ENCODE measurements at regions not wholly inside any gene's neighbourhood (a gene's known extent, or its start where the extent isn't known, plus 50 kb on each side); places are given as distances from the start of the nearest gene placed in this dataset.
A peak's percentile ranks its signal among the peaks of the same experiment; 100 is the strongest.
"Not testable (repeated sequence)": the region's sequence is repeated elsewhere in the genome, so short reads cannot be mapped to it uniquely, and the experiment has no call there.

GRCh38 chr9:134562146-134562849, 79.3 kb upstream of the COL5A1 start:
- no peak for DNase-seq

- no peak for DNase-seq
Measured at GRCh38 chr9:134563397-134563796, 78.2 kb upstream of the COL5A1 start.

- DNase-seq: no peak
Measured at GRCh38 chr9:134564431-134565170, 77.0 kb upstream of the COL5A1 start.

- no peak for DNase-seq
Measured at GRCh38 chr9:134565316-134565915, 76.2 kb upstream of the COL5A1 start.

- DNase-seq: no peak
Measured at GRCh38 chr9:134566196-134566847, 75.3 kb upstream of the COL5A1 start.

GRCh38 chr9:134566936-134567335, 74.7 kb upstream of the COL5A1 start:
- no peak for DNase-seq

GRCh38 chr9:134568116-134568515, 73.5 kb upstream of the COL5A1 start:
- no peak for DNase-seq

- DNase-seq: no peak
Measured at GRCh38 chr9:134568811-134569210, 72.8 kb upstream of the COL5A1 start.

GRCh38 chr9:134569626-134570025, 72.0 kb upstream of the COL5A1 start:
- DNase-seq: no peak

- DNase-seq: no peak
Measured at GRCh38 chr9:134570151-134570621, 71.4 kb upstream of the COL5A1 start.

GRCh38 chr9:134570711-134571325, 70.8 kb upstream of the COL5A1 start:
- DNase-seq: no peak

GRCh38 chr9:134571326-134571931, 70.2 kb upstream of the COL5A1 start:
- DNase-seq: no peak

- no peak for DNase-seq
Measured at GRCh38 chr9:134571946-134572917, 69.4 kb upstream of the COL5A1 start.

GRCh38 chr9:134574686-134575085, 66.9 kb upstream of the COL5A1 start:
- not testable (repeated sequence) for DNase-seq

GRCh38 chr9:134575103-134575900, 66.3 kb upstream of the COL5A1 start:
- DNase-seq: no peak

GRCh38 chr9:134575901-134576176, 65.8 kb upstream of the COL5A1 start:
- DNase-seq: no peak

GRCh38 chr9:134585021-134585561, 56.5 kb upstream of the COL5A1 start:
- no peak for DNase-seq

GRCh38 chr9:134585746-134586706, 55.6 kb upstream of the COL5A1 start:
- peak; percentile 64 for DNase-seq

GRCh38 chr9:134589748-134590147, 51.9 kb upstream of the COL5A1 start:
- no peak for DNase-seq
